ENCODE measurements at regions not wholly inside any gene's neighbourhood (a gene's known extent, or its start where the extent isn't known, plus 50 kb on each side); places are given as distances from the start of the nearest gene placed in this dataset.
"Not testable (repeated sequence)": the region's sequence is repeated elsewhere in the genome, so short reads cannot be mapped to it uniquely, and the experiment has no call there.

DNA sequence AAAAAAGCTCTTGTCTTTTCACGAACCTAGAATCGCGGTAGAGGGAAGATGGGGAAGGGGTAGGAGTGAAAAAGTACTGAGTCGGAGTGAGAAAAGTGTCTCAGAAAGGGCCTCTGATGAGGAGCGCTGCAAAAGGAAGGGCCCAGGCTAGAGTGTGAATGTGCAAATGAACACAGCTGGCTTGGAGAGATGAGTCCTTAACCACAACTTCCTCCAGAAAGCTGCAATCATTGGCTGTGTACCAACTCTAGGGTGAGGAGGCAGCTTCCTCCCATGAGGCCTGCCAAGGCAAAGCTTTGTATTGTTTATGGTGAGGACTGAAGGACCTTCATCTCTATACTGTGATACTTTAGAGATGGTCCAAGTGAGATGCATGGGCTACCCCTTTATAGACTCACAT lies 566.9 kb upstream of the ANO5 start:
- DNase-seq, result peak; percentile 68

DNA sequence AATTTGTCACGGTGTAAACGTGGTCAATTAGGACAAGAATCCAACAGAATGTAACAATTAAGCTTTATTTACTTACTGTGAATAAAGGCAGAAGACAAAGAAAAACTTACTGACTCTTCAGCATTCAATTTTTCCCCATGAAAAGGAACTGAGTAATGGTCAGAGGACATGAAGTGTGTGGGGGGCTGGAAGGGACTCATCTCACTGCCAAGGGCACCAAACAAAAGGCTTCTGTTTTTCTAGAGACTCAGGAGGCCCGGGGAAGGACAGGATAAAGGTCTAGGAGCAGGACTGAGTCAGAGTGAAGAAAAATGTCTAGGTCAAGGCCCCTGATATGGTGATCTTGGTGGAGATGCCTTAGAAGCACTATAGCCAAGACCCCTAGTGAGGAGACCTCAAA lies 564.2 kb upstream of the ANO5 start:
- DNase-seq, result no peak

DNA sequence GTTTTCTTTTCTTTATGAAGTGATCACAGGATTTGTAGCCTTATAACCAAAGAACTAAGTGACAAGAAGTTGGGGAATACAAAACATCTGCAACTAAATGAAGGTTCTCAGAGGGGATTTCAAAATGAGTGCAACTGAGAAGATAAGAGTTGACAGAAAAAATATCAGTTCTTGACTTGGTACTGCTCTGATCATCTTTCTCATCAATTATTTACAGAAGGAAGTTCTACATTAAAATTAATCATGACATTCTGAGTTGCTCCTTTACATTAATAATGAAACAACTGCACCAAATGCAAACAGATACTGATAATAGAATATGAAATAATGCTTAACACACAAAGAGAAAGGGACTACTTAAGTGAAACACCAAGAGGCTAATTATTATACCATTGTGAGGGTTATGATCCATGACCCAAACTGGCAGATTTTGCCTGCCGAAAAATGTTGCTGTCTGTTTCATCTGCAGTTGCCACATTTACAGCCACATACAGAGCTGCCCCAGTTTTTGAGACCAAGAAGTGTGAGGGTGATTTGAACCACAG lies 561.9 kb upstream of the ANO5 start:
- no peak for DNase-seq

DNA sequence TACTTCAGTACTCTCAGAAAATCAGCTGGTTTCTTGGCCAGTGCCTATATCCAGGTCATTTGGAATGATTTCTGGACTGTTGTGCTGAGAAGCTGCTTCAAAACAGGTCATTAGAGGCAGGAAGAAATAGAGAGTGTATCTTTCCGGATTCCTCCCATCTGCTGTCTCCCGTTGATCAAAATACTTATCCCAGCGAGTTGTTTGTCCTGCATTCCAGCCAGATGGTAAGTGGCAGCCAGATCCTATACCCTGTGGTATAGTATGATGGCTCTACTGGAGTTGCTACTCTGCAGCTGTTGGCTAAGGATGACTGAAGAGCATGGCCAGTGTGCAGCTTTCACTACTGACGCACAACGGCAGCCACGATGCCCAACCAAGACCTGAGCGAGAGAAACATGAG lies 560.9 kb upstream of the ANO5 start:
- DNase-seq, result no peak

DNA sequence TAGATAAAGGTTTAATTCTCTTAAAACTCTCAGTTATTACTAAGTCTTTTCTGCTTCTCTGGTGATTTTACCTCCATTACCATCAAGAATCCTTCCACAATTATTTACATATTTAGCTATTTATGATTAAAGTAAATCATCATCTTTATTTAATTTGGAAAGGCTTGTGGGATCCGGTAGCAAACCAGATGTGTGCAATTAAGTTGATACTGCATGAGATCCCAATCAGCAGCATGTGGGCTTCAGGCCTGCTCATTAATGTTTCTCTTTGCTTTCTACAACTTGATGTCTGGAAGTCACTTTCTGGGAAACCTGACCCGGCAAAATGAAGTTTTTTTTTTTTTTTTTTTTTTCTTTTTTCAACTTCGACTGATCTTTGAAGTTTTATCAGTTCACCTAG lies 558.4 kb upstream of the ANO5 start:
- no peak for DNase-seq

DNA sequence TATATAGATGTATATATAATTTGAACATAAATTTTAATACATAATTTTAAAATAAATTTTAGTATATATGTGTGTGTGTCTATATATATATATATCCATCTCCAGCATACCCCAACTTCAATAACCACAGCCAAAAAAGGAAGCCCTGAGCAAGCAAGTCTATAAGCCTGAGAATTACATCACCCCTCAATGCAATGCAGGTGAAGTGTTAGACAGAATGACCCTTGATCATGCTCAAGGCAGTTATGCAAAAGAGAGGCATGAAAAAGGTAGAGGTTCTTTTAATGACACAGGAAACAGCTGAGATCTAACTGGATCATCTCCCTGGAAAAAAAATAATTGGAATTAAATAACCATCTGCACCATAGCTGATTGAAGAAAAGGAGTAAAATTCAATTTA lies 557.9 kb upstream of the ANO5 start:
- DNase-seq, result no peak

DNA sequence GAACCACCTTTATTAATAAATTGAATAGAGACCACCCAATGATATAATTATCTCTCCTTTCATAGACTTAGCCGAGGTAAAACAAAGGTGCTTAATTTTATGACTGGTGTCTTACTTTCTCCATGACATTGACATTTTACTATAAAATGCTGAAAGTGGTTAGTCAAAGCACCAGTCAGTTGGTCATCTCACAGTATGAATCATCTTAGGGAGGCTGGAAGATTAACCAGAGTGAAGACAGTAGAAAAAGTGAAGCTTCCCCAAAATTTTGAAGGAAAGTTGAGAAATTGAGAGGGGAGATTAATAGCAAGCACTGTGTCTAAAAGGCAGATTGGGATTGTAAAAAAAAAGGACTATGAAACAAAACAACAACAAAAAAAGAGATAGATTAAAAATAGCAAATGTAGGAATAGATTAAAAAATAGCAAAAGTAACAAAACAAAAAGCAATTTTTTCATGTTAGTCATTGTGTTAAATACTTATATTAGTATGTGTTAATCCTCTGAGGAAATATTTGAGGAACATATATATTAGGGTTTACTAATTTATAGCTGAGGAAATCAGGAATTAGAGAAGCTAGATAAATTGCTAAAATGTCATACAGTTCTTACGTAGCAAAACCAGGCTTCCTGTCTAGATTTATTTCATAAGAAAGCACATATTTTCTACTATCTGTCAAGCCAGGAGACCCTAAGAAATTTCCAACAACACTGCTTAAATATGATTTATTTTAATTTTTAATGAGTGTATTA lies 557.3 kb upstream of the ANO5 start:
- no peak for DNase-seq

DNA sequence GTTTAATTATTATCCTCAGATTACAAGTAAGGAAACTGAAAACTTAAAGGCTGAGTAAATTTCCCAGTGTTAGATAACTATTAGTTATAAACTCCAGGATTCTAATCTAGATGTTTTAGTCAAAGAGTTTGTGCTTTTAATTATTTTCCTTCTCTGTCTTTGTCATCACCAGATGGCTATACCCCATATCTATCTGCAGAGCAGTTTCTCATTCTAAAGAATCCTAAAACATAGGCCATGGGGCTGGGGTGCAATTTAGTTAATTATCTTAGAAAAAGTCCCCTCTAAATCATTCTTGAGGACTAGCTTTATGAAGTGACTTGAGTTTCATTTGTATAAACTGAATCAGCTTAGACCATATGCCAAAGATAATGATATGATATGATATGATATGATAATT lies 556.3 kb upstream of the ANO5 start:
- no peak for DNase-seq

DNA sequence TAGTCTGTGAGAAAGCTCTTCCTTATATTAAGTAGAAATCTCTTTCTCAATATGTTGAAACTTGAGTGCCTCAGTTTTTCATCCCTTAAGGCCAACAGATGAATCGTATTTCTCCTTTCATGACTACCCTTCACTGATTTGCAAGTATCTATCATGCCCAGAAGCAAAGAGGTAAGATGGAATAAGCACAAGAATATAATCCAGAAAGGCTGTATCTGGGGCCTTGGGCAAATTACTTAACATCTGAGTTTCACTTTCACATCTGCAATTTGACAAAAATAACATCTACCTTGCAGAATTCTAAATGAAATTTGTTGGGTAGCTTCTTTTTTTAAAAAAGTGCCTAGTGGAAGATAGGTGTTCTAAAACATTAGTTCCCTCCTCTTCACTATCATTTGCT lies 552.4 kb upstream of the ANO5 start:
- peak; percentile 7 for DNase-seq

DNA sequence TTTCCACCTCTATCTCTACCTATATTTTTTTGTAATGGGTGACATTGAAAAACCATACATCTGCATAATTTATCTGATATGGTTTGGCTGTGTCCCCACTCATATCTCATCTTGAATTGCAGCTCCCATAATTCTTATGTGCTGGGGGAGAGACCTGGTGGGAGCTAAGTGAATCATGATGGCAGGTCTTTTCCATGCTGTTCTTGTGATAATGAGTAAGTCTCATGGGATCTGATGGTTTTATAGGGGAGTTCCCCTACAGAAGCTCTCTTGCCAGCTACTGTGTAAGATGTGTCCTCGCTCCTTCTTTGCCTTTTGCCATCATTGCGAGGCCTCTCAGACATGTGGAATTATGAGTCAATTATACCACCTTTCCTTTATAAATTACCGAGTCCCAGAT lies 551.0 kb upstream of the ANO5 start:
- DNase-seq, result no peak

DNA sequence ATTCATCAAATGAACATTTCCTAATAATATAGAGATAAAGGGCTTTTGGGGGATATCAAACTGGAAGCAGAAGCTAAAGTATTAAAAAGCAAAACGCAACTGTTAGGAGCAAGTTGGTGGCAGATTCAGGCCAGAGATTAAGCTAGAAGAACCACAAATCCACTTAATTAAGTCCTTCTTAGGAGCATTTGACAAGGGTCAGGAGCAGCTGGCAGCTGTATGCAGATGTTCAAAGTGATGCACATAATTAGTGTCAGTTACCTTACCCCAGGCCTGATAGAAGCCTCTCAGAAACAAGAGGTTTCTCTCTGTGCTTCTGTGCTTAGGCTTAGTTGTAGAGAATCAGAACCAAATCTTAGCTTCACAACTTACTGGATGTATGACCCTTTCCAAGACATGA lies 546.5 kb upstream of the ANO5 start:
- DNase-seq, result no peak

DNA sequence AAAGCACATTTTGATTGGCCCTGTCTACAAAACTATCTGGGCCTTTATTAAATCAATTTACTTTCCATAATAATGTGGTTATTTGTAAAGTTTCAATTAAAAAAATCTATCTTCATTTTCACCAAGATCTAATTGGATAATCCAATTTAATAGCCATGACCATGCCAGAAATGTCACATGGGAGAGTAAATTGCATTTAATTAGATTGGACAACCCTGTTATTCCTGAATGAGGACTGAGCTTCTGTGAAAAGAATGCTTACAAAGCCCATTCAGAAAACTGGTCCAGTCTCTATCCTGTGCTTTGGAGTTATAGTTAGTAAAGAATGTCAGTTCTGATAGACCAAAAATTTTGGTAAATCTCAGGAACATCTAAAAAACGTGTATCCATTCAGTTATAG lies 541.9 kb upstream of the ANO5 start:
- DNase-seq, result no peak

DNA sequence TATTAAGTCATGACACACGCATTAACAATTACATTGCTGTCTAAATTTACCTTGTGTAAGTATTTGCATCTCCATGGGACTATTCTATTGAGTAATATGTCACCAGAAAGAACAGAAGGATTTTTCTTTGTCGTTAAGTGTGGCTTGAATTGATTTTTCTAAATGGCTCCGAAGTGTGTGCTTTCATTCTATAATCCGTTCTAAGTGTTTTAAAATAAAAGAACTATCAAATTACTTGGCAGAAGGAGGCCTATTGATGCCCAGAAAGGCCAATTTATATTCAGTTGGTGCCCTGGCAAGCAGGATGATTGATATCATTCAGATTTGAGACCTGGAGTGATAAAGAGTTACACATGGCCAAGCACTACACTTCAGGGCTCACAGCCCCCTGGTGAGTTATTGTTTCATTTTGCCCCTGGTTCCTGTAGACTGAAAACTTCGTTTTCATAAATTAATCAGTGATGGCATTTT lies 538.9 kb upstream of the ANO5 start:
- DNase-seq, result no peak

DNA sequence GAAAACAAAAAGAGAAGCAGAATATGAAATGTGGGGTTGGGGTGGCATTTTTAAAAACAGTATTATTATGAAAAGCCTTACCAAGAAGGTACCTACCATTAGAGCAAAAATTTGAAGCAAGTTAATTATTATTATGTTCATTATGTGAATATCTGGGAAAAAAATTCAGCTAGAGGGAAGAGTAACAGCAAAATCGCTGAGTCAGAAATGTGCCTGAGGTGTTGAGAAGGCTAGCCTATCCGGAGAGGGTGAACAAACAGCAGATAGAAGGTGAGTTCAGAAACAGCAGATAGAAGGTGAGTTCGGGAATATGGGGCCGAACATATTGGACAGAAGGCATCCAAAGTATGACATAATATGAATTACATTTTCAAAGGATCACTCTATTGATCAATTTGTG lies 536.8 kb upstream of the ANO5 start:
- DNase-seq, result no peak

DNA sequence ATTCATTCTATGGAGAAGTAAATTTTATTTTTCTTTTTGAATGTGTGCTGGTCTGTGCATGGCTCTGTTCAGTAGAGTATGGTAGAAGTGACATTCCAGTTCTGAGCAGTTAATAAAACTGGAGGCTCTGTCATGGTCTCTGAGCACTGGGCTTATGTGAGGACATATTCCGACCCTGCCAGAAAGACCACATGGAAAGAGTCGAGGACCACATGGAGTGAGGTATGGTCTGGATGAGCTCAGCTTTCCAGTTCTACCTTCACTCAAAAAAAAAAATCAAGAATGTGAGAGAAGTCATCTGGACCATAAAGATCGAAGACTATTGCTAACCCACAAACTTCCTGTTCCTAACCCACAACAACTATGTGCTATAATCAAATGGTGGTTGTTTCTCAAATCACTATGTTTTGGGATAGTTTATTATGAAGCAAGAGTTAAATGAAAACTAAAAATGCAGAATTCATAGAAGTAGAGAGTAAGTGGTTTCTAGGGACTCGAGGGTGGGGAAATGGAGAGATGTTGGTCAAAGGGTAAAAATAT lies 534.2 kb upstream of the ANO5 start:
- DNase-seq, result no peak

DNA sequence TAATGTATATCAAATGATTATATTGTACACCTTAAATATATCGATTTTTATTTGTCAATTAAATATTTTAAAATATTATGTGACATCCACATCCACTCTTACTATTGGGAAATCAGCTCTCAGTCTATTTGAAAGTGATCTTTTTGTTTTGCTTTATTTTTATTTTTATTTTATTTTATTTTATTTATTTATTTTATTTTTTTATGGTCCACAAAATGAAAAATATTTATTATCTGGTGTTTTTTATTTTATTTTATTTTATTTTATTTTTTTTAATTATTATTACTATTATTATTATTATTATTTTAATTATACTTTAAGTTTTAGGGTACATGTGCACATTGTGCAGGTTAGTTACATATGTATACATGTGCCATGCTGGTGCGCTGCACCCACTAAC lies 533.5 kb upstream of the ANO5 start:
- DNase-seq, result not testable (repeated sequence)

DNA sequence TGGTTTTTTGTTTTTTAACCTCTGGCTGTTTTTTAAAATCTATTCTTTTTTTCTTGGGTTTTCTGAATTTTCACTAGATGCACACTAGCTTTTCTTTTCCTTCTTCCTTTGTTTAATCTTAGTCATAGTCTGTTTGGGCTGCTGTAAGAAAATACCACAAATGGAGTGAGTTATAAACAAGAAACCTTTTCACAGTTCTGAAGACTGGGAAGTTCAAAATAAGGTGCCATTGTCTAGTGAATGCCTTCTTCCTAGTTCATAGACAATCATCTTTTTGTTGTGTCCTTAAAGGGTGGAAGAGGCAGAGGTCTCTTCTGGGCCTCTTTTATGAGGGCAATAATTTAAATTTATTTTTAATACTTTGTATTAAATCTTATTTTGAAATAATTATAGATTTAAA lies 532.9 kb upstream of the ANO5 start:
- DNase-seq, result no peak

DNA sequence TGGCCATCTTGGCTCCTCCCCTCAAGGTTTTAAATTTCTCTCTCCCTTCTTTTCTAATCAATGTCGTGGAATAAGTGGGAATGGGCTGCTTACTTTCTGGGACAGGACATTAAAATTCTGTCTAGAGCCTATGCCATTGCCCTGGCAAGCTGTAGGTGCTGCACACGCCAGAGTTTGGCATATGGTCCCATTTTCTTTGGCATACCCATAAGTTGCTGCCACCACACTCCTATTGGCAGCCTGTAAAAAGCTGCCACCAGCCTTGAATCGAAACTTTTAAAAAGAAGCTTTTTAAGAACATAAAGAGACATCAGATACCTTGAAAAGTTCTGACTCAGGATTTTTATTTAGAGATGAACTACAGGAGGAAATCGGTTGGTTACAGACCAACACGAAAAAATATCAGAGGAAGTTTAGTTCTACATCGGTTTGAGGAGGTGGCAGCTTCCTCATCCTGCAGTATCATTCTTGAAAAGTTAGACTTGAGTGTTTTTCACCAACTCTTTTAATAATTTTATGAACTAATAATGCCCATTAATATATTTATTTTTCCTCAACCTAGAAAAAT lies 517.8 kb upstream of the ANO5 start:
- no peak for DNase-seq

DNA sequence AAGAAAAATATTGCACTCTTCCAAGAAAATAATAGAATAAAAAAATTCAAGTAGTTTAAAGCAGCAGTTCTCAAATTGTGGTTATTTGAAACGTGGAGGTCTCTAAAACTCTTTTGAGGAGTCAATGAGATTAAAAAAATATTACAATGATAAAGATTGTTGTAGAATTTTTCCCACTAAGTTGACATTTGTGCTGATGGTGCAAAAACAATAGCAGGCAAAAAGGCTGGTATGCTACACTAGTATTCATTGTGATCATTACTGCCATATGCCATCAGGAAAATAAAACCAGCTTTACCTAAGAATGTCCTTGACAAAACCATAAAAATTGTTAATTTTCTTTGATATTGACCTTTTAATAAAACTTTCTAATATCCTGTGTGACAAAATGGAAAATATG lies 505.2 kb upstream of the ANO5 start:
- DNase-seq, result no peak

DNA sequence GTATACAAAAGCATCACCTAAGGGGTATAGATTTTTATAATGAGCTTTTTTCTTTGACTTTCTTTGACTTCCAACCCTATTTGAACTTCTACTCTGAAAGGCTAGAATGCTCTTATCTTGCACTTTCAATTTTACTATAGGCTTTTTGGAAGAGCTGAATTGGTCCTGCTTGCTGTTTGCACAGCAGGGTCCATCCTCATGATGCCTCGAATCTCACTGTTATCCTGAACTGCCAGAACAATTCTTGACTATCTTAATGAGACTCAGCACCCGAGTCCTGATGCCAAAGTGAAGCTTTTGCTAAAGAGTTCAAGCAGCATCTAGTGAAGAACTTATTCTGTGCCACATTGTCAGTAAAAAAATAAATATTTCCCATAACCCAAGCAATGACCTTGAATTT lies 488.3 kb upstream of the ANO5 start:
- DNase-seq, result no peak

DNA sequence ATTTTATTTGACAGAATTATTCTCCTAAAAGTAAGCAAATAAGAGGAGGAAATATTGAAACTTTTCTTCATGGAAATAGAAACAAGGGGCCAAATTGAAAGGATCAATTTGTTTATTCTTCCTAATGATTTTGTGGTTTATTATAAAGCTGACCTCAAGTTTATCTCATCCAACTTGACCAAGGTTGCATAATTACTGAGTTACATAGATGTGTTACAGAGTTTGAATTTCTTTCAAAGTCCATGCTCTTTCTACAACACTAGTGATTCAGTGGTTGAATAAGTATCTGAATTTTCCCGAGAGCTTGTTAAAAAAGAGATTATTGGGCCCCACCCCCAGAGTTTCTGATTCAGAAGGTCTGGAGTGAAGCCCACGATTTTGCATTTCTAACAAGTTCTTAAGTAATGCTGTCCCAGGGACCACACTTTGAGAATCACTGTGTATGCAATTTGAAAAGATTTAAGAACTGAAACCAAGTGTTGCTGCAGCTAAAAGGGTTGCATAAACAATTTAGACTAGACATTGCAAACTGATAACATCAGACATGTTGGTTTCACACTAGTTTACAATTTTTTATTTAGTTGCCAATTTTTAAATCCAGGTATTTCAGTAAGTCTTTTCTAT lies 485.7 kb upstream of the ANO5 start:
- no peak for DNase-seq

DNA sequence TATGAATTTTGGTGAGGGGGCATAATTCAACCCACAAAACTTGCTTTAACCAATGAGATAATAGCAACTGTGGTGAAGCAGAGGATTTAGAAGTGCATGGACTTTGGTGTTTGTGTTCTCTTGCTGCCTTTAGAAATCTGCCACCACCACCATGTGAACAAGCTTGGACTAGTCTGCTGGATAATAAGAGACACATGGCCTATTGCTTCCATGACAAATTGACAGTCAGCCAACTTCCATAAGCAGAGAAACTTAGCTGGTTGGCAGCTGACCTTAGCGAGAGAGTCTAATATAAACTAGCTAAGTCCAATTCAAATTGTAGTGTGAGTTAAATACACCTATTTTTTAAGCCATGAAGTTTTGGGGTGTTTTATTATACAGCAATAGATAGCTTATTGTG lies 482.1 kb upstream of the ANO5 start:
- DNase-seq, result no peak

DNA sequence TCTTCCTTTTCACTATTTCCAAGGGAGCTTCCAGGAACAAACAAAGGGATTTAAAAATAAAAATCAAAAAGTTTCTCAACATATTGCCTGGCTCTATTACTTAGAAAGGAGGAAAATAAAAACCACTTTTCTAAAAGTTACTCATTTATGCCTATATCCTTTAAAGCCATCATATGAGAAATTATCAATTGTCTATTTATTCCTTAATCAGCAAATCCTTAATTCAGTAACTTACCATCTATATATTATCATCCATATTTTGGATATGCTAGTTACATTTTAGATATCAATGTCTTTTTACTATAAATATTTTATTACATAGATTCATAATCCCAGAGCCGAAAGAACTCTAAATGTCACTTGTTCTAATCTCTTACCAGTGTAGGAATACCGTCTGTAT lies 481.5 kb upstream of the ANO5 start:
- no peak for DNase-seq

DNA sequence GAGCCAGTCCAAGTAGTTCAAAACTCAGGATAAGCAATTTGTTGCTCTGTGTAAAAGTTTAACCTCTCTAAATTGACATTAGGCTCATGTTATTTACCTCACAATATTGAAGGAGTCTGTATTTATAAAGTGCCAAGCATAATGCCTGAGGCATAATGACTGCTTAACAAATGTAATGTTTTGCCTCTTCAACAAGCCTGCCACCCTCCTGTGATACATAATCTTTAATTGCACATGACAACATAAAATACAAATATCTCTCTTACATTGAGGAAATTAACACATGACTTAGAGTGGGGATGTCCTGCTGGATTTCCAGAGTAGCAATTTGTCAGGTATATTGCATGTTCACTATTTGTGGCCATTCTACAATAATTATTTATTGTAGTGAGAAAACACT lies 469.2 kb upstream of the ANO5 start:
- no peak for DNase-seq

All from OCI-M1 (cell line).